ENCODE measurements at regions not wholly inside any gene's neighbourhood (a gene's known extent, or its start where the extent isn't known, plus 50 kb on each side); places are given as distances from the start of the nearest gene placed in this dataset.

DNA sequence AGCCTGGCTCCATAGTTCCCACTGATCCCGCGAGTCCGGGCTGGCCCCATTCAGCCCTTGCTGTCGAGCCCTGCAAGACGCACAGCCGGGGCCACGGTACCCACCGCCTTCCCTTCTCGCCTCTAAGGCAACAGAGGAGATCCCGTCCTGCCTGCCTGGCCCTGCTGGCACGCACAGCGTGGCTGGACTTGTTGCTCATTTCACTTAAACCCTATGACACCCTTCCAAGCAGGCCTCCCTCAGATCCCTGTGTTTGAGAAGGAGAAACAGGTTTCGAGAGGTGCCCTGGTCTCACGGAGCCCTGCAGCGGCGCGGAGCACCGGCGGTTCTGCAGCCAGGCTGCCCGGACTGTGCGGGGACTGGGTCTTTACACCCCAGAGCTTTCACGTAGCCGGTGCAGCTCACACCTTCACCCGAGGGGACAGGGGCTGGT lies 1048.4 kb downstream of the BRD1 start:
- H3K4me3 Mint-ChIP-seq, result no peak overlapping the region
- ATAC-seq (ENCODE audit: low read depth) (no peak), DNase-seq (no peak)
- Histone ChIP-seq H3K27me3 (replicated peaks in 1 of 4; ENCODE audit: control extremely low read depth in 1 of 4, control insufficient read depth in 3 of 4, insufficient read depth in 4 of 4, low read length in 3 of 4) (peaks cover 0 to 3% (median 0%) of the 10 kb centered on the region in 4 experiments), H4K20me1 (ENCODE audit: control insufficient read depth, insufficient read depth, low read length, poor library complexity, severe bottlenecking) (no peaks in the 10 kb centered on the region), H2AFZ (ENCODE audit: insufficient read depth, low read depth, low read length, poor library complexity, severe bottlenecking) (no peak overlapping the region), H3K4me1 (ENCODE audit: control insufficient read depth in 2 of 2, insufficient read depth in 2 of 2, low read length in 2 of 2) (no peaks in the 10 kb centered on the region), H3K9me3 (ENCODE audit: control extremely low read depth in 1 of 3, control insufficient read depth in 2 of 3, insufficient read depth in 1 of 3, low read length in 2 of 3) (peaks cover 0 to 30% (median 9%) of the 10 kb centered on the region in 3 donors), H3K79me2 (ENCODE audit: control insufficient read depth, insufficient read depth, low read length) (no peaks in the 10 kb centered on the region), H3K36me3 (replicated peaks in 1 of 2; ENCODE audit: control extremely low read depth in 1 of 2, control insufficient read depth in 1 of 2, extremely low read depth in 1 of 2, insufficient read depth in 2 of 2, low read length in 1 of 2) (no peaks in the 10 kb centered on the region), H3K9ac (ENCODE audit: low read length) (no peak overlapping the region), H3K4me3 (ENCODE audit: control extremely low read depth in 1 of 5, extremely low read depth in 1 of 5, insufficient read depth in 1 of 5, low read depth in 2 of 5, low read length in 4 of 5) (no peak overlapping the region), H3K27ac (ENCODE audit: low read length in 2 of 2) (no peak overlapping the region), H3K4me2 (replicated peaks; ENCODE audit: low read depth, low read length, poor library complexity, severe bottlenecking) (no peak overlapping the region)
- POLR2A ChIA-PET, result no interaction called here
- H3K27me3 Mint-ChIP-seq, result peaks cover 4% of the 10 kb centered on the region
- no peak overlapping the region for H3K27ac Mint-ChIP-seq
- TF ChIP-seq EZH2 (IDR thresholded peaks at IDR 0.05; ENCODE audit: borderline replicate concordance, insufficient read depth, low read depth, low read length, poor library complexity, severe bottlenecking), result no peak
- TF ChIP-seq, protein P1, sequence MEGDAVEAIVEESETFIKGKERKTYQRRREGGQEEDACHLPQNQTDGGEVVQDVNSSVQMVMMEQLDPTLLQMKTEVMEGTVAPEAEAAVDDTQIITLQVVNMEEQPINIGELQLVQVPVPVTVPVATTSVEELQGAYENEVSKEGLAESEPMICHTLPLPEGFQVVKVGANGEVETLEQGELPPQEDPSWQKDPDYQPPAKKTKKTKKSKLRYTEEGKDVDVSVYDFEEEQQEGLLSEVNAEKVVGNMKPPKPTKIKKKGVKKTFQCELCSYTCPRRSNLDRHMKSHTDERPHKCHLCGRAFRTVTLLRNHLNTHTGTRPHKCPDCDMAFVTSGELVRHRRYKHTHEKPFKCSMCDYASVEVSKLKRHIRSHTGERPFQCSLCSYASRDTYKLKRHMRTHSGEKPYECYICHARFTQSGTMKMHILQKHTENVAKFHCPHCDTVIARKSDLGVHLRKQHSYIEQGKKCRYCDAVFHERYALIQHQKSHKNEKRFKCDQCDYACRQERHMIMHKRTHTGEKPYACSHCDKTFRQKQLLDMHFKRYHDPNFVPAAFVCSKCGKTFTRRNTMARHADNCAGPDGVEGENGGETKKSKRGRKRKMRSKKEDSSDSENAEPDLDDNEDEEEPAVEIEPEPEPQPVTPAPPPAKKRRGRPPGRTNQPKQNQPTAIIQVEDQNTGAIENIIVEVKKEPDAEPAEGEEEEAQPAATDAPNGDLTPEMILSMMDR (IDR thresholded peaks at IDR 0.05), result no peak
- CTCF ChIA-PET, result no interaction called here
- intact Hi-C loops (cut with micrococcal nuclease), result no loop called here
- H3K4me1 Mint-ChIP-seq, result no peaks in the 10 kb centered on the region
- WGBS (ENCODE audit: insufficient coverage), result 93% methylated on average over 21 of the region's 24 CpGs
- peaks cover 5% of the 10 kb centered on the region for H3K9me3 Mint-ChIP-seq (ENCODE audit: insufficient read depth)

DNA sequence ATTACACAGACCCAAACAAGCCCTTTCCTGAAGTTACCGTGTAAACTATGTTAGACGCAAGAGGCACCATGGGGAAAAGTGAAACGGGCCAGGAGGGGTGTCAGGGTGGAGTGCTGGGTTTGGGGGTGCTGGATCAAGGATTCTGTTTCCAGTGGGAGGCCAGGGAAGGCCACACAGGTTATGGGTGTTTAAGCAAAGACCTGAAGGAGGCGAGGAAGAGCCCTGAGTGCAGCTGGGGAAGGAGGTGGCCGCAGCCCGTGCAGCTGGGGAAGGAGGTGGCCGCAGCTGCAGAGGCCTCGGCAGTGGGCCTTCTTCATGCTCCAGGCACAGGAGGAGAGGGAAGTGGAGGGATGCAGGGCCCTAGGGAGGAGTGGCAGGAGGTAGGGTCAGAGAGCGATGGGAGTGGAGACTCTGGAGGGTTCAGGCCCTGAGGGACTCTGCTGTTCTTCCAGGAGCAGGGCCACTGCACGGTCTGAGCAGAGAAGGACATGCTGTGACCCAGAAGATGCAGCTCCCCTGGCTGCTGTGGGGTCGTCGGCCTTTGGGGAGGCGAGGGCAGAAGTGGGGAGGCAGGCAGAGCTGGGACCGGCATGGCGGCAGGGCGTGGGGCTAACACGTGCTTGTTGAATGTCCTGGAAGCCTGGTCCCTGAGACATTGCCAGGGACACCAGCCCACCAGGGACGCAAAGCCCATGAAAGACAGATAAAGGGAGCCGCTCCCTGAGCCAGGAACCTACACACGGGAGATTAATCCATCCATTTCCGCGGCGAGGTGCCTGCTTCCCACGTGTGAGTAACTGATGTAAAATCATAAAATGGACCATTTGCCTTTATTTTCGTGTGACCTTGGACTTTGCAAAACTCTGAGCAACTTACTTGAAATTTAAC lies 1049.1 kb downstream of the BRD1 start:
- Histone ChIP-seq H3K79me2 (ENCODE audit: control insufficient read depth, insufficient read depth, low read length) (no peaks in the 10 kb centered on the region), H4K20me1 (ENCODE audit: control insufficient read depth, insufficient read depth, low read length, poor library complexity, severe bottlenecking) (no peaks in the 10 kb centered on the region), H3K4me3 (ENCODE audit: control extremely low read depth in 1 of 5, extremely low read depth in 1 of 5, insufficient read depth in 1 of 5, low read depth in 2 of 5, low read length in 4 of 5) (no peak overlapping the region), H2AFZ (ENCODE audit: insufficient read depth, low read depth, low read length, poor library complexity, severe bottlenecking) (no peak overlapping the region), H3K4me1 (ENCODE audit: control insufficient read depth in 2 of 2, insufficient read depth in 2 of 2, low read length in 2 of 2) (no peaks in the 10 kb centered on the region), H3K9ac (ENCODE audit: low read length) (no peak overlapping the region), H3K27ac (ENCODE audit: low read length in 2 of 2) (no peak overlapping the region), H3K36me3 (replicated peaks in 1 of 2; ENCODE audit: control extremely low read depth in 1 of 2, control insufficient read depth in 1 of 2, extremely low read depth in 1 of 2, insufficient read depth in 2 of 2, low read length in 1 of 2) (no peaks in the 10 kb centered on the region), H3K9me3 (ENCODE audit: control extremely low read depth in 1 of 3, control insufficient read depth in 2 of 3, insufficient read depth in 1 of 3, low read length in 2 of 3) (peaks cover 0 to 27% (median 9%) of the 10 kb centered on the region in 3 donors), H3K4me2 (replicated peaks; ENCODE audit: low read depth, low read length, poor library complexity, severe bottlenecking) (no peak overlapping the region), H3K27me3 (replicated peaks in 1 of 4; ENCODE audit: control extremely low read depth in 1 of 4, control insufficient read depth in 3 of 4, insufficient read depth in 4 of 4, low read length in 3 of 4) (peaks cover 0 to 3% (median 0%) of the 10 kb centered on the region in 4 experiments)
- intact Hi-C loops (cut with micrococcal nuclease), result no loop called here
- no peak for TF ChIP-seq EZH2 (IDR thresholded peaks at IDR 0.05; ENCODE audit: borderline replicate concordance, insufficient read depth, low read depth, low read length, poor library complexity, severe bottlenecking)
- TF ChIP-seq, protein P1 (IDR thresholded peaks at IDR 0.05), result no peak
- no peak for ATAC-seq (ENCODE audit: low read depth)
- 93% methylated on average over 24 of the region's 25 CpGs for WGBS (ENCODE audit: insufficient coverage)
- H3K9me3 Mint-ChIP-seq (ENCODE audit: insufficient read depth), result peaks cover 5% of the 10 kb centered on the region
- DNase-seq, result no peak
- H3K27me3 Mint-ChIP-seq, result peaks cover 4% of the 10 kb centered on the region
- POLR2A ChIA-PET, result no interaction called here
- H3K4me1 Mint-ChIP-seq, result no peaks in the 10 kb centered on the region
- no peak overlapping the region for H3K27ac Mint-ChIP-seq
- CTCF ChIA-PET, result no interaction called here
- H3K4me3 Mint-ChIP-seq, result no peak overlapping the region
